Peyer's patch (tissue), 4 donors: ENCODE measurements at regions not wholly inside any gene's neighbourhood (a gene's known extent, or its start where the extent isn't known, plus 50 kb on each side); places are given as distances from the start of the nearest gene placed in this dataset.

ENCODE experiments used
- POLR2A ChIP-seq, 2 donors: fragments of 450-650 bp; IDR thresholded peaks; one replicate each; pipeline ENCODE4 v1.5.1; 2017; ENCODE audit warnings: antibody characterized with exemption in 2 of 2, mild to moderate bottlenecking in 2 of 2, moderate library complexity in 2 of 2
- TF ChIP-seq, protein P1 (sequence below), 6 experiments: fragments of 450-650 bp in 4 of 6; fragments of 200-600 bp in 2 of 6; sonication (generic) in 1 of 6; IDR thresholded peaks; one replicate each; pipeline ENCODE4 v1.5.1; 2017 to 2019; ENCODE audit warnings: antibody characterized with exemption in 6 of 6, mild to moderate bottlenecking in 3 of 6, moderate library complexity in 1 of 6

DNA sequence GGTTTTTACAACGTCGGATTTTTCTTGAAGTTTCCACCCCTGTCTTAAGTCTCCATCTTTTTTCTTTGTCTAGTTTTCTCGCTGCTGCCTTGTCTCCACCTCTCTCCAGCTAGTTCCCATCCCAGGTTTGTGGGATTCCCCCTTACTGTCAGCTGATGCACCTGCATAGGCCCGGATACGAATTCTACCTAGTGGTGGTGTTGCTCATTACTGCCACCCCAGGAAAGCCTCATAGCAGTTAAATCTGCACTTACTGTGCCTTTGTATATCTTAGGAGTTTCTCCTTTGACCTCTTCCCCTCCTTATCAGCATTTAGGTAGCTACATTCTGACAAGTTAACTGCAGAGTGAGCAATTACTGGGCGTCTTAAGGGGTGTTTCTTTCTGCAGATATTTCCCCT is 1693.1 kb upstream of the TENM3 start:
- TF ChIP-seq, protein P1, sequence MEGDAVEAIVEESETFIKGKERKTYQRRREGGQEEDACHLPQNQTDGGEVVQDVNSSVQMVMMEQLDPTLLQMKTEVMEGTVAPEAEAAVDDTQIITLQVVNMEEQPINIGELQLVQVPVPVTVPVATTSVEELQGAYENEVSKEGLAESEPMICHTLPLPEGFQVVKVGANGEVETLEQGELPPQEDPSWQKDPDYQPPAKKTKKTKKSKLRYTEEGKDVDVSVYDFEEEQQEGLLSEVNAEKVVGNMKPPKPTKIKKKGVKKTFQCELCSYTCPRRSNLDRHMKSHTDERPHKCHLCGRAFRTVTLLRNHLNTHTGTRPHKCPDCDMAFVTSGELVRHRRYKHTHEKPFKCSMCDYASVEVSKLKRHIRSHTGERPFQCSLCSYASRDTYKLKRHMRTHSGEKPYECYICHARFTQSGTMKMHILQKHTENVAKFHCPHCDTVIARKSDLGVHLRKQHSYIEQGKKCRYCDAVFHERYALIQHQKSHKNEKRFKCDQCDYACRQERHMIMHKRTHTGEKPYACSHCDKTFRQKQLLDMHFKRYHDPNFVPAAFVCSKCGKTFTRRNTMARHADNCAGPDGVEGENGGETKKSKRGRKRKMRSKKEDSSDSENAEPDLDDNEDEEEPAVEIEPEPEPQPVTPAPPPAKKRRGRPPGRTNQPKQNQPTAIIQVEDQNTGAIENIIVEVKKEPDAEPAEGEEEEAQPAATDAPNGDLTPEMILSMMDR (IDR thresholded peaks at IDR 0.05): no peak
- TF ChIP-seq POLR2A (IDR thresholded peaks at IDR 0.05): no peak
